Type B pancreatic cell (in vitro differentiated cells): ENCODE measurements at regions not wholly inside any gene's neighbourhood (a gene's known extent, or its start where the extent isn't known, plus 50 kb on each side); places are given as distances from the start of the nearest gene placed in this dataset.

Source experiments
- DNase-seq: peaks from one replicate; pipeline ENCODE4 v3.0.0; 2021; ENCODE audit warnings: mixed read lengths; ENCODE audit not compliant: unreplicated experiment; ENCODE audit errors: extremely low spot score
- H3K27ac Mint-ChIP-seq: 2 replicates; pipeline ENCODE4 v1.8.0; 2021; ENCODE audit warnings: mild to moderate bottlenecking, mixed read lengths
- H3K27me3 Mint-ChIP-seq: 2 replicates; pipeline ENCODE4 v1.8.0; 2021; ENCODE audit warnings: mixed read lengths
- H3K36me3 Mint-ChIP-seq: 2 replicates; pipeline ENCODE4 v1.8.0; 2021; ENCODE audit warnings: mixed read lengths
- H3K4me1 Mint-ChIP-seq: one replicate; pipeline ENCODE4 v1.8.0; 2021; ENCODE audit warnings: mixed read lengths; ENCODE audit not compliant: unreplicated experiment
- H3K4me3 Mint-ChIP-seq: 2 replicates; pipeline ENCODE4 v1.8.0; 2021; ENCODE audit warnings: mild to moderate bottlenecking, mixed read lengths
- H3K9me3 Mint-ChIP-seq: 2 replicates; pipeline ENCODE4 v1.8.0; 2021; ENCODE audit warnings: mixed read lengths
- TF ChIP-seq, protein P1 (sequence below): fragments of 200-600 bp; sonication (generic); conservative IDR thresholded peaks from 2 replicates; pipeline ENCODE4 v1.5.0; 2021; ENCODE audit warnings: antibody characterized with exemption, mild to moderate bottlenecking

DNA sequence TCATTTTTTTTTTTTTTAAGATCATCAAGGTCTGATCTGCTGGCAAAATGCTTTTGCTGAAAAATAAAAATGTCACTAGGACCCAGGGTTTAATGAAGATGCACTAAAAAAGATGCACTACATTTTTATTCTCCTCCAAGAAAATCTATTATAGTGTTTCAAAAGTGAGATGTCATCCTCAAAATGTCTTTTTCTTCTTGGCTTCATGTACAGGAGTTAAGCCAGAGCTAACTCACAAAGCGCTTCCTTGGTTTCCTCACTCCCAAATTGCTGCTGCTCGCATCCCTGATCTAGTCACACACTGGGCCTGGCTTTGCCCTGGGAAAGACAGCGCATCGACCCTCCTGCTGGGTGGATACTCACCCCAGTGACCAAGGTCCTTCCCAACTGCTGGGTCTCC lies 113.4 kb upstream of the CCDC68 start:
- TF ChIP-seq, protein P1, sequence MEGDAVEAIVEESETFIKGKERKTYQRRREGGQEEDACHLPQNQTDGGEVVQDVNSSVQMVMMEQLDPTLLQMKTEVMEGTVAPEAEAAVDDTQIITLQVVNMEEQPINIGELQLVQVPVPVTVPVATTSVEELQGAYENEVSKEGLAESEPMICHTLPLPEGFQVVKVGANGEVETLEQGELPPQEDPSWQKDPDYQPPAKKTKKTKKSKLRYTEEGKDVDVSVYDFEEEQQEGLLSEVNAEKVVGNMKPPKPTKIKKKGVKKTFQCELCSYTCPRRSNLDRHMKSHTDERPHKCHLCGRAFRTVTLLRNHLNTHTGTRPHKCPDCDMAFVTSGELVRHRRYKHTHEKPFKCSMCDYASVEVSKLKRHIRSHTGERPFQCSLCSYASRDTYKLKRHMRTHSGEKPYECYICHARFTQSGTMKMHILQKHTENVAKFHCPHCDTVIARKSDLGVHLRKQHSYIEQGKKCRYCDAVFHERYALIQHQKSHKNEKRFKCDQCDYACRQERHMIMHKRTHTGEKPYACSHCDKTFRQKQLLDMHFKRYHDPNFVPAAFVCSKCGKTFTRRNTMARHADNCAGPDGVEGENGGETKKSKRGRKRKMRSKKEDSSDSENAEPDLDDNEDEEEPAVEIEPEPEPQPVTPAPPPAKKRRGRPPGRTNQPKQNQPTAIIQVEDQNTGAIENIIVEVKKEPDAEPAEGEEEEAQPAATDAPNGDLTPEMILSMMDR: no peak
- no peak for DNase-seq
- H3K27ac Mint-ChIP-seq: no peak overlapping the region
- no peaks in the 10 kb centered on the region for H3K4me1 Mint-ChIP-seq
- no peaks in the 10 kb centered on the region for H3K36me3 Mint-ChIP-seq
- peaks cover 11% of the 10 kb centered on the region for H3K27me3 Mint-ChIP-seq
- H3K4me3 Mint-ChIP-seq: no peak overlapping the region
- H3K9me3 Mint-ChIP-seq: no peaks in the 10 kb centered on the region

DNA sequence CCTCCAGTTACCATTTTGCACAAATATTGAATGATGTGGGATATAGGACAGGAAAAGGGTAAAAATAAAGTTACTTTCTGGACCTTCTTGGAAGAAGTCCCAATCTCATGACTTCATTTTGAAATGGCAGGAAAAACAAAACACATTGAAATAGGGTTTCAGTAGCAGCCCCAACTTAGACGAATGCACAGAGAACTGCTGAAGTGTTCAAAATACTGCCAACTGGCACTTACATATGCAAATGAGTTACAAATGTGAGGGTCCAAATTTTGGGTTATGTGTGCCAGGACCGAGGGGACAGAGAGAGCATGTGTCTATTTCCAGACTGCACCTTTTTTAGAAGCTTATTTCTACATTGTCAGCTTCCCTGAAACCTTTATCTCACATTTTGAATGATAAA lies 112.9 kb upstream of the CCDC68 start:
- TF ChIP-seq, protein P1: no peak
- H3K27ac Mint-ChIP-seq: no peak overlapping the region
- H3K9me3 Mint-ChIP-seq: no peaks in the 10 kb centered on the region
- DNase-seq: no peak
- H3K4me3 Mint-ChIP-seq: no peak overlapping the region
- no peaks in the 10 kb centered on the region for H3K4me1 Mint-ChIP-seq
- H3K27me3 Mint-ChIP-seq: peaks cover 11% of the 10 kb centered on the region
- no peaks in the 10 kb centered on the region for H3K36me3 Mint-ChIP-seq

DNA sequence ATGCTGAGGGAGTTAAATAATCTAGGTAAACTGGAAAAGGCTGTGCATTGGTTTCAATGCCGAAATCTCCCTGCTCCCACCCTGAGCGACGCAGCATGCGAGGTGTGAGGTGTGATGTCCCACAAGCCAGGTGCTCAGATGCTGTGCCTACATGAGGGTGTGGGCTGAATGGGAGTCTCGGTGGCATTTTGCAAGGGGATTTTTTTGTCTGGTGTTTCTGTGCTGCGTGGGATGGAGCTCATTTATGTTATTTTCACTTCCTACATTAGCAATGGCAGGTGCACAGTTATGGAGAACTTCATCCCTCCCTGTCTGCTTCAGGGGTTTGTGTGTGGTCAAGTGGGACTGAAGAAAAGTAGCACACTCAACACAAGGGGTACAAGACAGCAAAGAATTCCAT lies 110.2 kb upstream of the CCDC68 start:
- H3K9me3 Mint-ChIP-seq: no peaks in the 10 kb centered on the region
- H3K27ac Mint-ChIP-seq: no peak overlapping the region
- TF ChIP-seq, protein P1: no peak

DNA sequence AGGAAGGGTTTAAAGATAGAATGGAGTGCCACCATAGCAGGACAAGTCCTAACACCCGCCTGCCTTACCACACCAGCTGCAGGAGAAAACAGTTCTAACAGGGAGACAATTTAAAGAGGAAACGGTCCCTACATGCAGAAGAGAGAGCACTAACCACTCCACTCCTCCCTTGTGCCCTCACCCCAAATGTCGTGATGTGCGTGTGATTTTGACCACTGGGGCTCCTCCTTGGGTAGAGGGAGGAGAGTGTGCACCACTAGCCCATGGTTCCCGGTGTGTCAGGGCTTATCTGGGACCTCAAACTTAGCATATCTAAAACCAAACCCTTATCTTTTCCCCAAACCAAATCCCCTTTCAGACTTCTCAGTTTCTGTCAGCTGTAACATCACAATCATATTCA lies 105.5 kb upstream of the CCDC68 start:
- H3K4me1 Mint-ChIP-seq: no peaks in the 10 kb centered on the region
- H3K9me3 Mint-ChIP-seq: peaks cover 7% of the 10 kb centered on the region
- H3K4me3 Mint-ChIP-seq: no peak overlapping the region
- no peaks in the 10 kb centered on the region for H3K36me3 Mint-ChIP-seq
- no peaks in the 10 kb centered on the region for H3K27me3 Mint-ChIP-seq
- no peak for DNase-seq
- no peak overlapping the region for H3K27ac Mint-ChIP-seq
- TF ChIP-seq, protein P1: no peak

More for the DNA sequence above, 110.2 kb upstream of the CCDC68 start:
- DNase-seq: no peak
- Mint-ChIP-seq H3K4me1 (no peaks in the 10 kb centered on the region), H3K36me3 (no peaks in the 10 kb centered on the region), H3K27me3 (peaks cover 11% of the 10 kb centered on the region), H3K4me3 (no peak overlapping the region)

DNA sequence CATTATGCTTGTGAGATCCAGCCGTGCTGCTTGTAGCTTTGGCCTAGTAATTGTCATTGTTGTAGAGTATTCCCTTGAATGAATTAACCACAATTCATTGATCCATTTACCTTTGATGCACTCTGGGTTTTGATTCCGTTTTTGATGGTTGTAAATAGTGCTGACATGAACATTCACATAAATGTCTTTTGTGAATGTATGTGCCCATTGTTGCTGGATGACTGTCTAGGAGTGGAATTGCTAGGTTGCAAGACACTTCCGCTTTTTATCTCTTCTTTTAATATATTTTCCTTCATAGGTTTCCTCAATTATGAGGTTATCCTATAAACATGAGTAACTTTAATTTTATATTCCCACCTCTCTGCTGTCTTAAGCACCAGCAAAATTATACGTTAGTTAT lies 104.8 kb upstream of the CCDC68 start:
- Mint-ChIP-seq H3K27ac (no peak overlapping the region), H3K4me3 (no peak overlapping the region), H3K9me3 (peaks cover 10% of the 10 kb centered on the region), H3K4me1 (no peaks in the 10 kb centered on the region), H3K27me3 (no peaks in the 10 kb centered on the region), H3K36me3 (no peaks in the 10 kb centered on the region)
- TF ChIP-seq, protein P1: no peak
- no peak for DNase-seq
